HG03565 (cell line): ENCODE measurements at regions not wholly inside any gene's neighbourhood (a gene's known extent, or its start where the extent isn't known, plus 50 kb on each side); places are given as distances from the start of the nearest gene placed in this dataset.
A peak's percentile ranks its signal among the peaks of the same experiment; 100 is the strongest.

Experiments
- ATAC-seq: cut with Tn5 transposase; IDR thresholded peaks from one replicate; pipeline ENCODE4 v1.9.1; 2021; ENCODE audit warnings: mild to moderate bottlenecking, moderate library complexity; ENCODE audit not compliant: unreplicated experiment

DNA sequence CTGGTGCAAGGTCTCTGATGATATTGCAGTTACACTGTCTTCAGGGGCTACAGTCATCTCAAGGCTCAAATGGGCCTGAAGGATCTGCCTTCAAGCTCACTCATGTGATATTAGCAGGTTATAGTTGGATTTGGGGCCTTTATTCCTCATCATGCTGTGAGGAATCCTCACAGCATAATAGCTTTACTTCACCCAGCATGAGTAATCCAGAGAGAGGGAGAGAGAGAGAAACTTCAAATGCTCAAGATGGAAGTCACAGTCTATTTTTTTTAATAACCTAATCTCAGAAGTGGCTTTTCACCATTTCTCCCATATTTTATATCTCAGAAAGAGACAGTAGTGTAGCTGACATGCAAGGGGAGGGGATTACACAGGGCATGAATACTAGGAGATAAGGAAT is 658.7 kb downstream of the EPHA4 start:
- ATAC-seq = no peak

DNA sequence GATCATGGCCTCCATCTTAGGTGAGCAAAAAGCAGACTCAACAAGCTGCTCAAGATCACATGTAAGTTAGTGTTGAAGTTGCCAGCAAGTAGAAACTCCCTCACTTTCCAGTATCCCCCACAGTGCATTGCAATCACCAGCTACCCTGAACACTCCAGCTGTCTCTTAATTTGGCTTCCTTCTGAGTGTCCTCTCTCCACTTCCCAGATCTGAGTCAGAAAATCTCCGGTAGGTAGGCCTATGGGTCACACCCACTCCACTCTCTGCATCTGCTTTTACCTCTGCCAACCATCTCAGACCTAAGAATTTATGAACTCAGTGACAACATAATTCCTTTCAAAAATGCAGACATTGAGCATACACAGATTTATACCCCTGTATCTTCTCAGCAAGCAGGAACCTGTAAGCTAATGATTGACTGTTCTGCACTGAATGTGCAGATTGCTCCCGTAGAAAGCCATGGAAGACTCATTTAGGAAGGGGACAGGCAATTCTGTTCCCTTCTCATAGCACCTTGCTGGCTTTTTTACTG is 656.9 kb downstream of the EPHA4 start:
- ATAC-seq = no peak

DNA sequence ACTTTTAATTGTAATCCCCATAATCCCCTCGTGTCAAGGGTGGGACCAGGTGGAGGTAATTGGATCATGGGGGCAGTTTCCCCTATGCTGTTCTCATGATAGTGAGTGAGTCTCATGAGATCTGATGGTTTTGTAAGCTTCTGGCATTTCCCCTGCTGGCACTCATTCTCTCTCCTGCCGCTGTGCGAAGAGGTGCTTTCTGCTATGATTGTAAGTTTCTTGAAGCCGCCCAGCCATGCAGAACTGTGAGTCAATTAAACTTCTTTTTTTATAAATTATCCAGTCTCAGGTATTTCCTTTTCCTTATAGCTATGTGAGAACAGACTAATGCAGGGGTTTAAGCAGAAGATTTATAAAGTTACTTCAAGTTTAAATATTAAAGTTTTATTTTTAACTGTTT is 655.2 kb downstream of the EPHA4 start:
- no peak for ATAC-seq

DNA sequence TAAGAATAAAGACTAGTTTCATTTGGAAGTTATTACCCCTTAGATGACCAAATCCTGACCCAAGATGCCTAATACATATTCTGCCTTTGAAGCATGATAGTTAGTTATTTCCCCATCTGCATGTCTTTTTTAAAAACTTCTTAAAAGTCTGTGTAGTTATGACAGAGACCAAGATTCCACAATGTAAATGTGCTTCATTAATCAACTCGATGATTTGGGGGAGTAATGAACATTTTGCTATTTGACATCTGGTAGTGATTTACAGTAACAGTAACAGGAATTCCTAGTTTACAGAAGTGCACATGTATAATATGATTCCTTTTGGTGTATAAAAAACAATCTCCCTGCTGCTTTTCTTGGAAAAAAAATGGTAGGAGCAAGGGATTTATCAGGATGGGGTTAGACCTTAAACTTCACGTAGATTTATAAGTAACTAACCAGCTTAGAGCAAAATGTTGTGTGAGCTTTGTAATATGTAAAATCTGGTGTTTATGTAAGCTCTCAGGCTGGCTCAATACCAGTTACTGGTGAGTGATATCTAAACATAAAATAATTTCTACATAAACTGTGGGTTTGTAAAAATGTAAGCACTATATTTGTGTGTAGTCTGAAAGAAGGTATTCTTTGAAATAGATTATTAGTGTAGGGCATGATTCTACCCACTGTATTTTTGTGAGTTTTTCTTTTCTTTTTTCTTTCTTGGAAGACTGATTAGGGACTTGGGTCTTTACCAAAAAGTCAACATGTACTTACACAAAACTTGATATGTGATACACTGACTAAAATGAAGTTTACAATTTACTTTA is 641.6 kb downstream of the EPHA4 start:
- no peak for ATAC-seq

DNA sequence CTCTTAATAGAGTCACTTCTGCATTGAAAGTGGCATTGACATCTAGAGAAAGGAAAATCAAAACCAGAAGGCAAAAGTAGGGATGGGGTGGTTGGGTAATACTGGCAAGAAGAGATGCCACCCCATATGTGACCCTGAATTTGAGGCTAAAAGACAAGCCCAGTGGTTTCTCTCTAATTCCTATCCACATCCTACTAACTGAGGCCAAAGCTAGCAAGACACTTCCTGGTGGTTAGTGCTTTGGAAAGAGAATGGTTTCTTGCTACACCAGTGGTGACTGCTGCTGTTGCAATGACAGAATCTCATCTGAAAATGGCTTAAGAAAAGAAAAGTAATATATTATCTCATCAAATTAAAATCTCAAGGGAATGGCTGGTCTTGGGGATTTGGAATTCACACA is 640.6 kb downstream of the EPHA4 start:
- ATAC-seq = no peak

DNA sequence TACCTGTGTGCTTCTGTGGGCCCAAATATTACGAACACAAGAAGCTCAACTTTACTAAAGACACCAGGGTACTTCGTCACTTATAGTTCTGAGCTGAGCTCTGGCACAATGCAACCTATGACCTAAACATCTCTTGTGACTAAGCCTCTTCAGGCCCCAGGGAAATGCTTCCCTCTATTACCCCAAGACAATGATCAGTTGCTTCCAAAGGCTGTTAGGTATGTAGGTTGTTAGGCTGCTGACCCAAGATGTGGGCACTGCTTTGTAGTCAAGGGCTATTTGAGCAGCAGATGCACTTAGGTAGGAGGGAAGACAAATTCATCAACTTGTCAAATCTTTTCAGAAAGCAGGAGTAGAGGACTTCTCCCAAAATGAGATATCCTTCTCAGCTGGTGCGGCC is 640.1 kb downstream of the EPHA4 start:
- no peak for ATAC-seq

DNA sequence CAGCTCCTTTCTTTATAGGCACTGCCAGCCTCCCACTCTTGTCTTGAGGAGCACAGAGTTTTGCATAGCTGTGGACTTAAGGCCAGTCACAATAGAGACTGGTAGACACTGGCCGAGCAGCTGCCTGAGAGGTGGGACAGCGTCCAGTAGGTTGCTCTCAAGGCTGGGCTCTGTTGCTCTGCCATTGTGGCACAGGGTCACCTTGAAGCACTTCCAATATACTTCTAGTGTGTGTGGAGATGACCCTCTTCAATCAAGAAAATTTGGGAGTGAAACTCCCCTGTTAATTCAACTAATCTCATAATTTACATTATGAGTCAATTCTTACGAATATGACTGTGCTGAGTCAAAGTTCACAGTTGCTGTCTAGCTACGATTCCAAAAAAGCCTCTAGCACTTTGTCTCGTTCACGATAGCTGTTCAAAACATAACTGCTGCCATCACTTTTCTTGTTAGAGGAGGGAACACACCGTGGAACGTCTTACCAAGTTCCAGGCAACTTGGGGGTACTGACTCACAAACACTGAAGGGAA is 636.2 kb downstream of the EPHA4 start:
- peak; percentile 86 for ATAC-seq

DNA sequence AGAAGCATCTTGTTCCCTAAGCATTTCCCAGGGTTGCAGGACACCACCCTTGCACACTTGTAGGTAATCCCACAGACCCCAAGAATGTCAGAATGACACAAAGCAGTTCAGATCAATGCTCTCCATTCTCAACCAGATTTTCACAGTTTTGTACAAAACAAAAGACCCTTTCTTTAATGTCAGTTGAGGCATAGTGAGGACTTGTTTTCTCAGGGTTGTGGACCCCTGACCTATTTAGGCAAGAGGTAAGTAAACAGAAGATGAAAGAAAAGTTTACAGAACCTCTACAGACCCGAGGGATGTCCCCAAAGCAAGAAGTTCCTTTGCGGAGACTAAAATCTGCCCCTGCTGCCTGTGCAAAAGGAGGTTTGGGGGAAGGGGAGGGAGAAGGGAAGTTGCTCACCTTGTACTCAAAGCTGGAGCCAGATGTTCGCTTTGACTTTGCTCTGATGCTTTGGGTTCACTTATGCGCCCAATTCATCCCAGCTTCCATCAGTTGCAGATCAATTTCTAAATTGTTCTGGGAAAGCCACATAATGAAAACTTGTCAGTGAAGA is 635.4 kb downstream of the EPHA4 start:
- no peak for ATAC-seq

DNA sequence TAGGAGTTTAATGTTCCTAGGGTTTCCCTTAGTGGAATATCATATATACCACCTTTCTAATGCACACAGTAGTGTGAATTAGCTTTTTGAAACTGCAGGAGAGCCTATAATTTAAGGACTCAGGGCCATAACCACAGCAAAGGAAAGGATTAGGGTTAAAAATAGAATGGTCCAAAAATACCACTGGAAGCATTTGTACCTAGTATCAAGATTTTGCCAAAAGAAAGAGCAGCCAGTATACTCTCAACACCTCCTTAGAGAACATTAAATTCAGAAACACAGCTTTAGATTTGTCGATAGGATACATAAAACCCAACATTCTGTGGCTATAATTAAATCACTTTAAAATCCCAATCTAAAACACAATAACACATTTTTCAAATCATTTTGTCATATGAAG is 634.9 kb downstream of the EPHA4 start:
- no peak for ATAC-seq

DNA sequence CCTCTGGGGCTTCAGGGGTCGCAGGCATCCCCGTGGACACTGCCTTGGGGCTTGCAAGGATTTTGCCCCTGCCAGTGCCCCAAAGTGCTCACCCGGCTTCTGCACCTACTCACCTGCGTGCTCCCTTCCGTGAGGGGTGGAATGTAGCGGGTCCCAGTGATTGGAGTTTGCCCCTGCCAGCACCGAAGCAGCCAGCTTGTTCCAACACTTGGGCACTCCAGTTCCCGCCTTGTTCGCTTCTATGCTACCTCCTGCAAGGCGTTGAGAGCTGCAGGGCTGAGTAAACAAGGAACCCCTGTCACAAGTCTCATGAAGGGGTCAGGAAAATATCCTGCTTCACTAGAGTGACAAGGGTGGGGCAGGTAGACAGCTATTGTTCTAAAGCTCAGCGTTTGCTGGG is 631.5 kb downstream of the EPHA4 start:
- ATAC-seq = no peak

DNA sequence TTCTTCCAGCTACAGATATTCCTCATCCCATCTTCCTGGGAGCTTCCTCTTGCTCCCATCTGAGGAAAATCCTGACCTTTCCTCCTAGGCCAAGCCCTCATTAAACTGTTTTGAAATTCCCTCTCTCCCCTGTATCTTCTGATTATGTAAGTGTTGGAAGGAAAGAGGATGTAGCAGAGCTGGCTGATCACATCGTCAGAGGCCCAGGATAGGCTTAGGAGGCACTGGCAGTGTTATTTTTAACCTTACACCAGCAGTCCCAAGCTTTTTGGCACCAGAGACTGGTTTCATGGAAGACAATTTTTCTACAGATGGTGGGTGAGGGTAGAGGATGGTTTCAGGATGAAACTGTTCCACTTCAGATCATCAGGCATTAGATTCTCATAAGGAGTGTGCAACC is 630.4 kb downstream of the EPHA4 start:
- ATAC-seq = no peak

DNA sequence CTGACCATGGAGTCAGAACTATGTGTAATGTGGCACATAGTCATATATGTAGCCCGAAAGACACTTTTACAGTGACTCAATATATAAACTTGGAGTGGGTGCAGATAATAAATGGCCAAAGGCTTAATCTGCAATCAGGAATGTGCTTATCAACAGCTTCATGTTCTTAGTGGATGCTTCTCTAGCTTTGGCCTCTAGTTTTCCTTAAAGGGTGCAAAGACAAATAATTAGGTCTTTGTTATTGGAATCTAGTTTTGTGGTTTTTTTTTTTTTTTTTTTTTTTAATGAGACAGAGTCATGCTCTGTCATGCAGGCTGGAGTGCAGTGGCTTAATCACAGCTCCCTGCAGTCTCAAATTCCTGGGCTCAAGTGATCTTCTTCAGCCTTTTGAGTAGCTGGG is 625.6 kb downstream of the EPHA4 start:
- ATAC-seq = no peak

DNA sequence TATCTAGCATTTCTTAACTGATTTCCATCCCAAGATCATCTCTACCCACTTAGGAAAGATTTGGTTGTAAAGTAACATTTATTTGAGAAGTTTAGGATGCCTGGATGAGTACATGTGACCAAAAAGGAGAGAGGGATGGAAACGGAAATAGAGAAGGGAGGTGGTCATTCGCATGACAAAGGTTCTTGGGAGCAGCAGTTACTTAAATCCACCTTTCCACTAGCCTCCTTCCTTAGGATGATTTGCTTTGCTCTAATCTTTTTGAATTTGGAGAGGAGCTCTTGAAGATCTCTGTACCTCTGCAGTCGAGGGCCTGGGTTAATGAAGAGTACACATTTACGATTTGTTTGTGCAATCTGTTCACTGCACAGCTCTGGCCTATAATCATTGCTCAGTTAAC is 623.5 kb downstream of the EPHA4 start:
- ATAC-seq = no peak

DNA sequence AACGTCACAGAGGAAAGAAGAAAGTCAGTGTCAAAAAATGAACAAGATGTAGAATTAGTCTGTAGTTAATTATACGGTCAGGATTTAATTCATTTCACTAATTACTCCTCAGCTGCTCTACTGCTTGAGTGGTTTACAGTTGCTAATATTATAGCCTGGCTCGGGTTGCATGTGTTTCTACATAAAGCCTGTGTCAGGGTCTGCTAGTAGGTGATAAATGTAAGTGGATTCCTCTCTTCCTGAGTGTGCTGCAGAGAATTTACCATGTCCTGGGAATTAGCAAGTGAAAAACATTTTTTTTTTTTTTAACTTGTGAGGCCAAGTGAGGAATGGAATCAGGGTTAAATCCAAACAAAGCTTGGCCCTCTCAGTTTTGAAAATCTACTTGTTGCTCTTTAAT is 622.6 kb downstream of the EPHA4 start:
- ATAC-seq = no peak

DNA sequence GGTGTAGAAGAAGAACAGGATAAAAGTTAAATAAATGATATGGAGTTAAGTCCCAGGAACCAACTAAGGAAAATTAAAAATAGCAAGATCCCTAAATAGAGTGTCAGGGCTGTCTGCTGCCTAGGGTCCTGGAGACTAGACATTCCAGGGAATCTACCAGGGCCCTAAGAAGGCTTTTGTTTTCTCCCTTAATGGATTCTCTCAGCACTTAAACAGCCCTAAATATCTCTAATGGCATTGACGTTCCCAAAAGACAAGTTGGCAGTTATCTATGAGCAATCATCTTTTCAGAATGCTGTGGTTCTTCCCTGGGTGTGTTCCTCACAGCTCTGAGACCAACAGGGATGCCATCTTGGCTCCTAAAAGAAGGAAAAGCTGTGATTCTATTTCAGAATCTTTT is 616.3 kb downstream of the EPHA4 start:
- no peak for ATAC-seq

DNA sequence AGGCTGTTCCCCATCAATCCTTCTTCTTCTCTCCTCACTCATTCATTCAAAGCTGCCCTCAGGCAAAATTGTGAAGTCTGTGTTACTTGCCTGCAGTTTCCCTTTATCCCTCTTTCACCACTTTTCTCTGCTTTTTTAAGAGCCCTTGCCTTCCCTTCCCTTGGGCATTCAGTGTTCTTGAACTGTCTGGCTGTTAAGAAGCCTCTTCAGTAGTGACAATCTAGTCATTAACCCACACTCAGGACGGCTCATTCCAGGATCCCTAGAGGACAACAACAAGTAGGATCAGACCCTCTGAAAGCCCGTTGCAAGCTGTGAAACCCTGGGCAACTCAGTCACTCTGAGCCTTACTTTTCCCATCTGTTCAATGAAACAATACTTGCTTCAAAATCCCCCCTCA is 615.7 kb downstream of the EPHA4 start:
- no peak for ATAC-seq

DNA sequence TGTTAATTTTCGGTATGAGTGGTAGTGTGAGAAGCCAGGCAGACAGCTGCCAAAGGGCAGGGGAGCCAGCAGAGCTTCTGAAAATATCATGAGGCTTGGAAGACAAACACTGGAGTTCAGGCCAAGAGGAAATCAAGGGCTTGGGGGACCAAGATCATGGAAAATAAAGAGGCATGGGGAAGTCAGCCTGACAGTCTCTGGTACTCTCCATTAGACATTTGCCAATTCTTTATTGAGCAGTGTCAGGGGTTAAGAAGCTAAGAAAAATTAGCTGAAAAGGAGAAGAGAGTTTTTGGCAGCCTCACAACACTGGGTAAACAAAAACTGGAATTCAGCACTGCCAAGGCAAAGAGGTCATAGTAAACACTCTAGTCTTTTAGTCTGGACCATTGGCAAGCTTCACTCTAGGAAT is 612.7 kb downstream of the EPHA4 start:
- no peak for ATAC-seq

DNA sequence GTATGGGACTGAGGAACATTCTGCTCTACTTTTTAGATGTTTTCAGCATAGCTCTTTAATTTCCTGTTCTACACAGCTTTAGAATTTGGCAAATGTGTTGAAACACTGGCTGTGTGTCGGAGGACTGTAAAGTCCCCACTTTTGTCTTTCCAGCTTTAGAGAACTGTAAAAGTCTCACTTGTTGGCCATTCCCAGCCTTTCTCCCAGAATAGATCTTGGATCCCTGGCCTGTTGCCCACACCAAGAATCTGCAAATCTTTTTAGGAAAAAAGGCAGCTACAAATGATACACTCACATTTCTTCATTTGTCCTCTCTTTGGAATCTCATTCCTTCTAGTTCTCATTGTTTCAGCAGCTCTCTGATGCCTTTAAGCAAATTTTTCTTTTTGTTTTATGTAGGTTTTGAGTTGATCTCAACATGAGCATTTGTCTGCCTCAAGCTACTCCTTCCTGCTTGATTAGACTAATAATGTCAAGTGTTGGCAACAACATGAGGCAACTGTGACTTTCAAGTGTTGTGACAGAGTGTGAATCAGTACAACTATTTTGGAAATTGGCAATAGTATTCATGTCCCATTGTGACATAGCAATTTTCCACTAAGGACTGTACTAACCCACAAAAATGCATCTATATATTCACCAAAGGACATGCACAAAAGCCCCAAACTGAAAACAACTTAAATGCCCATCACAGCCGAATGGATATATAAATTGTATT is 610.8 kb downstream of the EPHA4 start:
- no peak for ATAC-seq

DNA sequence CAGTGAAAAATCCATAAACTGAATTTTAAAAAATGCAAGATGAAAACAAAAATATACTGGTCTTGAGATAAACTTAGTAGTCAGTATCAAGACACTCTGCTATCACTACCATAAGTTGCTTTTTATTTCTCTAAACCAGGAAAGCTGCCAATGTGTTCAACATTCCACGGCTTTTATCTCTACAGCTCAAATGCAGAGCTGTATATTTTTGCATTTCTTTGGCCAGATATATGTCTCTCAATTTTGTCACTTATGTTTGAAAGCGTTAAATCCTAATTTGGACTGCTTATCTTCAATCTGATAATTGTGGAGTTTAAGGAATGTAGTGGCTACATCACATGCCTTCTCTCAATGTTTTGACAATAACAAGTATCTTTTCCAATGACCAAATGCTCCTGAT is 609.5 kb downstream of the EPHA4 start:
- no peak for ATAC-seq

DNA sequence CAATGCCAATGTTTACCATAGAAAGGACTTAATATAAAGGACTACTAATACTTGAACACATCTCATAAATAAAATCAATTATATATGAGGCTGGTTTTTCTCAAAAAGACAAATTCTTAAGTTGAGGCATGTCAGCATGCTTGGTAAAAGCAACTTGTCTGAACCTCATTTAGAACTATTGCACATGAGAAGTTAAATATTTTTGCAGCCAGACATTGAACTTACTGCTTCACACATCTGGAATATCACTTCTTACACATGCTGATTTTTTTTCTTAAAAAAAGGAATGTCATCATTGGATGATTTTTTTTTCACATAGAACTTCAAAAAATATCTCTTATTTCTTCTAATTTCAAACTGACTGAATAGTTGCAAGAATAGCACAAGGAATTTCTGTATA is 609.0 kb downstream of the EPHA4 start:
- ATAC-seq = no peak

DNA sequence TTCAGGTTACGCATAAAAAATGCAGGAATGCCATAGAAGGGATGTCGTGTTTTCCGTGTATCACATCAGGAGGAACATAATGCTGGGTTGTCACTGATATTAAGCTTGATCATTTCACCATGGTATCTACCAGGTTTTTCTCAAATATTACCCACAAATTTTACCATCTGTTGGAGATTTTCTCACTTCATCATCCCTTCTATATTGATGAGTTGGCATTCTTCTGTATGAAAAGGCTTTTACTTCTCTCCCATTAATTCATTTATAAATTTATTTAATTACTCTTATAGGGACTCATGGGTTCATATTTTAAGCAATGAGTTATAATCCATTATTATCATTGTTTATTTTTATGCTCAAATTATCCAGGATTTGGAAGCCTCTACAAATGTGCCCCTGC is 608.2 kb downstream of the EPHA4 start:
- ATAC-seq = no peak

DNA sequence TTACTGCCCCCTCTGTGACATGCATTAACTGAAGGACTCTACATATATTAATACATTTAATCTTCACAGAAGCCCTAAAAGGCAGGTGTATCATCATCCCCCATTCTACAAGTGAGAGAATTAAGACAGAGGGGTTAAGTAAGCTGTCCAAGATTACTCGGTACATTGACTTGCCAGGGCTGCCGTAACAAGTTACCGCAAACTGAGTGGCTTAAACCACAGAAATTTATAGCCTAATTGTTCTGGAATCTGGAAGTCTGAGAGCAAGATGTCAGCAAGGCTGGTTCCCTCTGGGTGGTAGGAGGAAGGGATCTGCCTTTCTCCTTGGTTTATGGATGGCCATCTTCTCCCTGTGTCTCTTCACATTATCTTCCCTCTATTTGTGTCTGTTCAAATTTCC is 605.5 kb downstream of the EPHA4 start:
- no peak for ATAC-seq
